Natural killer cell treated with Interleukin-12 subunit alpha and Interleukin-12 subunit beta and Interleukin-15 and Interleukin-18, amount 100 ng/mL, for 72 hours (primary cell): ENCODE measurements at regions not wholly inside any gene's neighbourhood (a gene's known extent, or its start where the extent isn't known, plus 50 kb on each side); places are given as distances from the start of the nearest gene placed in this dataset.

Experiments
- ATAC-seq, 2 donors: fragments of 150-1000 bp; cut with Tn5 transposase in 1 of 2; sonication (Bioruptor Pico), chemical (Tn5 transposase) in 1 of 2; 2 replicates each; pipeline ENCODE4 v1.10.0; 2021
- DNase-seq: peaks from one replicate; pipeline ENCODE4 v3.0.0; 2022; ENCODE audit warnings: low spot score
- H3K27ac Mint-ChIP-seq, 2 donors: 1 replicate in 1 of 2; 2 replicates in 1 of 2; pipeline ENCODE4 v1.8.0; 2022; ENCODE audit warnings: mixed read lengths in 2 of 2, mild to moderate bottlenecking in 1 of 2, moderate library complexity in 1 of 2
- H3K27me3 Mint-ChIP-seq, 2 donors: 1 replicate in 1 of 2; 2 replicates in 1 of 2; pipeline ENCODE4 v1.8.0; 2022; ENCODE audit warnings: mixed read lengths in 2 of 2
- H3K36me3 Mint-ChIP-seq: one replicate; pipeline ENCODE4 v1.8.0; 2022; ENCODE audit warnings: mixed read lengths
- H3K4me1 Mint-ChIP-seq, 2 donors: 1 replicate in 1 of 2; 2 replicates in 1 of 2; pipeline ENCODE4 v1.8.0; 2022; ENCODE audit warnings: low read depth in 2 of 2, mixed read lengths in 2 of 2, mild to moderate bottlenecking in 1 of 2
- H3K4me3 Mint-ChIP-seq: one replicate; pipeline ENCODE4 v1.8.0; 2022; ENCODE audit warnings: mixed read lengths
- H3K9me3 Mint-ChIP-seq: 2 replicates; pipeline ENCODE4 v1.8.0; 2022; ENCODE audit warnings: mixed read lengths

- H3K36me3 Mint-ChIP-seq, result no peaks in the 10 kb centered on the region
- no peaks in the 10 kb centered on the region for H3K27me3 Mint-ChIP-seq
- no peaks in the 10 kb centered on the region for H3K4me1 Mint-ChIP-seq
- H3K4me3 Mint-ChIP-seq, result no peak overlapping the region
- peaks cover 7% of the 10 kb centered on the region for H3K9me3 Mint-ChIP-seq
- DNase-seq (no peak), ATAC-seq (no peak)
- H3K27ac Mint-ChIP-seq, result no peak overlapping the region
These were observed 1335.8 kb upstream of the CDH2 start for GRCh38 chr18:29512761-29513160.

GRCh38 chr18:29512203-29512602 lies 1335.3 kb upstream of the CDH2 start:
- H3K4me1 Mint-ChIP-seq, result no peaks in the 10 kb centered on the region

GRCh38 chr18:29501952-29502351 lies 1325.0 kb upstream of the CDH2 start:
- no peak for ATAC-seq
- H3K27ac Mint-ChIP-seq, result no peak overlapping the region
- no peaks in the 10 kb centered on the region for H3K36me3 Mint-ChIP-seq
- H3K4me1 Mint-ChIP-seq, result no peaks in the 10 kb centered on the region
- peaks cover 7% of the 10 kb centered on the region for H3K9me3 Mint-ChIP-seq
- no peaks in the 10 kb centered on the region for H3K27me3 Mint-ChIP-seq
- H3K4me3 Mint-ChIP-seq, result no peak overlapping the region
- DNase-seq, result no peak

More at GRCh38 chr18:29512203-29512602, 1335.3 kb upstream of the CDH2 start:
- no peaks in the 10 kb centered on the region for H3K27me3 Mint-ChIP-seq
- ATAC-seq, result no peak
- peaks cover 7% of the 10 kb centered on the region for H3K9me3 Mint-ChIP-seq
- H3K4me3 Mint-ChIP-seq, result no peak overlapping the region
- no peak overlapping the region for H3K27ac Mint-ChIP-seq
- no peak for DNase-seq
- no peaks in the 10 kb centered on the region for H3K36me3 Mint-ChIP-seq

DNA sequence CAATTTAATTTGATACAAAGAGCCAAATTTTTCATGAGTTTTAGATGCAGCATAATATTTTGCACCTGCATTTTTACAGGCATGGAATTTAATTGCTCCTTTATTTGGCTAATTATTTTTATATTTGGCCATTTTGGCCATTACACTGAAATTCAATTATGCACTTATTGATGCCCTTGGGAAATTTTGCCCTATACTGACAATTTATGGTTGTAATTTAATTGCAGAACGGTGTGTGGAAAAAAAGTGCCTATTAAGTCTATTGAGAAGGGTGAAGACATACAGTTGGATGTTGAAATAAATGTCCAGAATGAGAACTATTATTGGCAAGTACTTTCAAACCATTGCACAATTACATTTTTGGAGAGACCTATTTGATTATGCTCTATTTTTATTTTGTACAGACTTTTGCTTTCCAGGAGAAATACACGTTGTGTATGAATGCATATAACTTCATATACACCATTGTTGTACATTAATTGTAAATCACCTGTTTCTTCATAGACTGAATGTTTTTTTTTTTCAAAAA lies 1319.3 kb upstream of the CDH2 start:
- no peak overlapping the region for H3K4me3 Mint-ChIP-seq
- no peaks in the 10 kb centered on the region for H3K36me3 Mint-ChIP-seq
- peaks cover 7% of the 10 kb centered on the region for H3K9me3 Mint-ChIP-seq
- DNase-seq (no peak), ATAC-seq (no peak)
- no peaks in the 10 kb centered on the region for H3K4me1 Mint-ChIP-seq
- H3K27me3 Mint-ChIP-seq, result no peaks in the 10 kb centered on the region
- no peak overlapping the region for H3K27ac Mint-ChIP-seq

- peaks cover 7% of the 10 kb centered on the region for H3K9me3 Mint-ChIP-seq
- no peaks in the 10 kb centered on the region for H3K27me3 Mint-ChIP-seq
- H3K4me1 Mint-ChIP-seq, result no peaks in the 10 kb centered on the region
- no peak overlapping the region for H3K27ac Mint-ChIP-seq
- H3K36me3 Mint-ChIP-seq, result no peaks in the 10 kb centered on the region
- no peak for DNase-seq
- no peak overlapping the region for H3K4me3 Mint-ChIP-seq
- ATAC-seq, result no peak
These were observed 1317.4 kb upstream of the CDH2 start for GRCh38 chr18:29494371-29494770.

DNA sequence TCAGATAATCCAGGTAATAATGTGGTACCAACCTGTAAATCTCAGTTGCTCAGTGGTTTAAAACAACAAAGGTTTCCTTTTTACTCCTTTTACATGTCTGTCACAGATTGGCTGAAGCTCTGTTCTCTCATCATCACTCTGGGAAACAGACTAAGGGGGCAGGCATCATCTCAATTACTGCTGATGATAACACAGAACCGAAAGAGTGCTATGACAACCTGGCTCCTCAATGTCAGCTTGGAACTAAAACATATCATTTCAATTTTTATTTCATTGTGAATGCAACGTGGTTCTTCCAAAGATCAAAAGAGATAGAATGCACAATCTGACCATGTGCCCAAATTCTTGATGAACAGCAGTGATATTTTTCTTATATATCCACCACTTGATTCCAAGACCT lies 1315.0 kb upstream of the CDH2 start:
- Mint-ChIP-seq H3K4me1 (no peaks in the 10 kb centered on the region), H3K27me3 (no peaks in the 10 kb centered on the region), H3K4me3 (no peak overlapping the region), H3K36me3 (no peaks in the 10 kb centered on the region), H3K9me3 (peaks cover 12% of the 10 kb centered on the region), H3K27ac (no peak overlapping the region)
- ATAC-seq, result no peak
- DNase-seq, result no peak

GRCh38 chr18:29488617-29489016 lies 1311.7 kb upstream of the CDH2 start:
- ATAC-seq (no peak), DNase-seq (no peak)
- H3K4me1 Mint-ChIP-seq, result no peaks in the 10 kb centered on the region
- H3K9me3 Mint-ChIP-seq, result peaks cover 13% of the 10 kb centered on the region
- no peaks in the 10 kb centered on the region for H3K27me3 Mint-ChIP-seq
- no peaks in the 10 kb centered on the region for H3K36me3 Mint-ChIP-seq
- H3K27ac Mint-ChIP-seq, result no peak overlapping the region
- H3K4me3 Mint-ChIP-seq, result no peak overlapping the region

DNA sequence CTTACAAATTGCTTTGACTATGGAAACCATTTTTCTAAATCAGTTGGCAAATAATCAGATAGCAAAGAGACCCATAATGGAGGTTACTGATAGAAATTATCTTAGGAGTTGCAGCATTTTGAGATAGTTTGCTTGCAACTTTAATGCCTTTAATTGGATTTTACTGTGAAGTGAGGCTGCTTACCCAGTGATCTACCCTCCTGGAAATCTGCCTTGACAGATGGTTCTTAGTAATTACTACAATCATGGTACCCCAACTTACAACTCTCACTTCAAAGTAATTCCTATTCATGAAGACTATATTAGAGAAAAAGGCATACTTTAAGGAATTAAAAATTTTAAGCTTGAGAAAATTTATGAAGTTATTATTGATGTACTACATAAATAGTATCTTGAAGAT lies 1288.6 kb upstream of the CDH2 start:
- ATAC-seq (no peak), DNase-seq (no peak)
- H3K27ac Mint-ChIP-seq, result no peak overlapping the region
- no peaks in the 10 kb centered on the region for H3K36me3 Mint-ChIP-seq
- H3K27me3 Mint-ChIP-seq, result no peaks in the 10 kb centered on the region
- H3K4me3 Mint-ChIP-seq, result no peak overlapping the region
- no peaks in the 10 kb centered on the region for H3K4me1 Mint-ChIP-seq
- peaks cover 3% of the 10 kb centered on the region for H3K9me3 Mint-ChIP-seq

GRCh38 chr18:29459972-29460371 lies 1283.0 kb upstream of the CDH2 start:
- Mint-ChIP-seq H3K27ac (no peak overlapping the region), H3K27me3 (no peaks in the 10 kb centered on the region), H3K36me3 (no peaks in the 10 kb centered on the region), H3K4me3 (no peak overlapping the region), H3K9me3 (peaks cover 9% of the 10 kb centered on the region), H3K4me1 (no peaks in the 10 kb centered on the region)
- no peak for ATAC-seq
- no peak for DNase-seq

DNA sequence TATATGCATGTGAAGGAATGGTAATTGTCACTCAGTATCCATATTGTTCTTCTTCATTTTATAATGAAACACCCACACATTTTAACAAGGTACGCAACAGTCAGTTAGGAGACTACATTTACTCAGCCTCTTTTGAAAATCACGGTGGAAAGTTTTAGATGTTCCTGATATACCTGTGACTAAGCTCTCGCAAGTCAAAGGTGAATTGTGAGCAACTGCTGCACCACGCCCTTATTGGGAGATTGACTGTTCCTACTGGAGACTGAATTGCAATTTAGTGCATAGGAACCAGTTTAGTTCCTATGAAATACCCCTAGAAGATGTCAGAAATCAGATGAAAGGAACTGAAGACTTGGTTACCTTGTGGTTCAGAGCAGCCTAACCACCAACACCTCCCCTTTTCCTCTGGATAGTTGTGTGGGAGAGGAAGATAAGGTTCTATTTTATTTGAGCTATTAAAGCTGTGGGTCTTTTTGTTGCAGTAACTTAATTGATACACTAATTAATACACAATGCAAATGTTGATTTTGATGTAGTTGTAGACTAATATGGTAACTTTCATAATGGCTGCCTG lies 1280.5 kb upstream of the CDH2 start:
- DNase-seq, result no peak
- Mint-ChIP-seq H3K27ac (no peak overlapping the region), H3K9me3 (peaks cover 9% of the 10 kb centered on the region), H3K27me3 (no peaks in the 10 kb centered on the region), H3K36me3 (no peaks in the 10 kb centered on the region), H3K4me1 (no peaks in the 10 kb centered on the region), H3K4me3 (no peak overlapping the region)
- ATAC-seq, result no peak

GRCh38 chr18:29449424-29449823 lies 1272.5 kb upstream of the CDH2 start:
- Mint-ChIP-seq H3K9me3 (peaks cover 4% of the 10 kb centered on the region), H3K4me1 (no peaks in the 10 kb centered on the region), H3K27me3 (no peaks in the 10 kb centered on the region), H3K27ac (no peak overlapping the region), H3K36me3 (no peaks in the 10 kb centered on the region), H3K4me3 (no peak overlapping the region)
- DNase-seq (no peak), ATAC-seq (no peak)

DNA sequence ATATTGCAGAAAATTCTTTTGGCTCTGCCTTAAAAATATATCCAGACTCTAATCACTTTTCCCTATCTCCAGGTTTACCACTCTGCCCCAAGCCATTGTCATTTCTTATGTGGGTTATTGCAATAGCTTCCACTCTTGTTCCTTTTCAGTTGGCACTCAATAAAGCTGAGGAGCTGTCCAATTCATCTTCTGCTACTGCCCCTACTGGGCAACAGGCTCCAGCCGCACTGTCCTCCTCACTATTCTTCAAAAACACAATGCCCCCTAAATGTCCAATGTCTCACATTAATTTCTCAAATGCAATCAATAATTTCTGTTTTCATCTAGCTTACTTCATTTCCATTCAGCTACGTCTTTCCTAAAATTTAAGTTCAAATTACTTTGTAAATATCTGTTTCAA lies 1262.5 kb upstream of the CDH2 start:
- Mint-ChIP-seq H3K27me3 (no peaks in the 10 kb centered on the region), H3K27ac (no peak overlapping the region), H3K36me3 (no peaks in the 10 kb centered on the region), H3K9me3 (peaks cover 12% of the 10 kb centered on the region), H3K4me3 (no peak overlapping the region), H3K4me1 (no peaks in the 10 kb centered on the region)
- DNase-seq, result no peak
- ATAC-seq, result no peak

DNA sequence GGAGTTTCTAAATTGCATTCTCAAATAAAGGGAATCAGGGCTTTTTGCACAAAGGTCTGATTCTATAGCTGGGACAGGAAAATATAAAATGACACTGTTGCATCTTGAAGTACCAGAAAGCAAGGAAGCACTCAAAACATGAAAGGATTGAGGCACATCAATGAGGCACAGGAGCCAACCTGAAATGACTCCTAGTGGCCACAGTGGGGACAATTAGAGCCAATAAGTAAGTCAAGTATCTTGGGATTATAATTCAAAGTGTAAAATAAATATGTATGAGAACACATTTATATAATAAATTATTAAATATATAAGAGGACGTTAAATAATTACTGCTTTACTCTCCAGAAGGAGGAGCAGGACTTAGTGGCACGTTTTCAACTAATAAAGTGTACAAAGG lies 1259.5 kb upstream of the CDH2 start:
- H3K27me3 Mint-ChIP-seq, result no peaks in the 10 kb centered on the region
- H3K4me1 Mint-ChIP-seq, result no peaks in the 10 kb centered on the region
- no peak for ATAC-seq
- H3K36me3 Mint-ChIP-seq, result no peaks in the 10 kb centered on the region
- no peak overlapping the region for H3K4me3 Mint-ChIP-seq
- no peak overlapping the region for H3K27ac Mint-ChIP-seq
- peaks cover 12% of the 10 kb centered on the region for H3K9me3 Mint-ChIP-seq
- no peak for DNase-seq

GRCh38 chr18:29434650-29435049 lies 1257.7 kb upstream of the CDH2 start:
- Mint-ChIP-seq H3K4me3 (no peak overlapping the region), H3K27ac (no peak overlapping the region), H3K27me3 (no peaks in the 10 kb centered on the region), H3K9me3 (peaks cover 10% of the 10 kb centered on the region), H3K4me1 (no peaks in the 10 kb centered on the region), H3K36me3 (no peaks in the 10 kb centered on the region)
- ATAC-seq (no peak), DNase-seq (no peak)

GRCh38 chr18:29430416-29430815 lies 1253.5 kb upstream of the CDH2 start:
- ATAC-seq (no peak), DNase-seq (no peak)
- H3K36me3 Mint-ChIP-seq, result no peaks in the 10 kb centered on the region
- H3K27ac Mint-ChIP-seq, result no peak overlapping the region
- H3K9me3 Mint-ChIP-seq, result peaks cover 3% of the 10 kb centered on the region
- H3K27me3 Mint-ChIP-seq, result no peaks in the 10 kb centered on the region
- no peaks in the 10 kb centered on the region for H3K4me1 Mint-ChIP-seq
- no peak overlapping the region for H3K4me3 Mint-ChIP-seq
